ENCODE measurements at regions not wholly inside any gene's neighbourhood (a gene's known extent, or its start where the extent isn't known, plus 50 kb on each side); places are given as distances from the start of the nearest gene placed in this dataset.

DNA sequence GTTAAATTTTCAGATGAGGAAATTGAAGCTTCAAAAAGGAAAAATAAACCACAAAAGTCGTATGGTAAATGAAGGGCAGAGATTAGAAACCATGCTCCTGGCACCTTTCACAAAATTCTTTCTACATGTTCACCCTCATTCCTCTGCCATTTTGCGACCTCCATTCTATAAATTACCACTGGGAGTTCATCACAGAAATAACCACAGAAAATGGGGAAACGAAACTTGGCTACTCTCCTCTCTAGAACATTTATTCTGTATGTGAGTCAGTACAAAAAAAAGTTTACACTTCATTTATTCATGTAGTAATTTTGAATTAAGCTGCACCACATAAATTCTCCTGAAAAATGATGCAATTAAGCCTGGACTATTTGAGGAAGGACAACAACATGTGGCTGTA, 320.9 kb upstream of the C1orf87 start:
- Histone ChIP-seq H3K9me3 (ENCODE audit: control insufficient read depth in 4 of 4, low read length in 3 of 4) (no peaks in the 10 kb centered on the region), H3K4me1 (ENCODE audit: control insufficient read depth in 4 of 4, insufficient read depth in 4 of 4, low read length in 3 of 4) (no peaks in the 10 kb centered on the region), H3K27ac (ENCODE audit: low read depth in 1 of 2, low read length in 2 of 2) (no peak overlapping the region), H3K4me3 (ENCODE audit: low read depth in 1 of 3, low read length in 3 of 3) (no peak overlapping the region), H3K9ac (ENCODE audit: low read depth in 1 of 2, low read length in 2 of 2) (no peak overlapping the region), H3K27me3 (ENCODE audit: control insufficient read depth in 4 of 4, insufficient read depth in 4 of 4, low read length in 3 of 4) (no peaks in the 10 kb centered on the region), H3K36me3 (ENCODE audit: control insufficient read depth in 4 of 4, insufficient read depth in 3 of 4, low read depth in 1 of 4, low read length in 3 of 4) (no peaks in the 10 kb centered on the region)
- 61% methylated on average over 3 of the region's 3 CpGs for WGBS
- DNase-seq (ENCODE audit: low spot score): no peak
- no peak for TF ChIP-seq TAF1 (conservative IDR thresholded peaks at IDR 0.05)
- no peak for TF ChIP-seq EGR1 (IDR thresholded peaks at IDR 0.05; ENCODE audit: low read depth in 2 of 2)
- TF ChIP-seq RAD21 (IDR thresholded peaks at IDR 0.05): no peak
- TF ChIP-seq NR2F2 (IDR thresholded peaks at IDR 0.05): no peak
- no peak for TF ChIP-seq HNF4G (IDR thresholded peaks at IDR 0.05)
- TF ChIP-seq SP1 (IDR thresholded peaks at IDR 0.05): no peak
- no peak for TF ChIP-seq JUND (IDR thresholded peaks at IDR 0.05)
- TF ChIP-seq, protein P1, sequence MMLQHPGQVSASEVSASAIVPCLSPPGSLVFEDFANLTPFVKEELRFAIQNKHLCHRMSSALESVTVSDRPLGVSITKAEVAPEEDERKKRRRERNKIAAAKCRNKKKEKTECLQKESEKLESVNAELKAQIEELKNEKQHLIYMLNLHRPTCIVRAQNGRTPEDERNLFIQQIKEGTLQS (IDR thresholded peaks at IDR 0.05): no peak
- TF ChIP-seq, protein P2, sequence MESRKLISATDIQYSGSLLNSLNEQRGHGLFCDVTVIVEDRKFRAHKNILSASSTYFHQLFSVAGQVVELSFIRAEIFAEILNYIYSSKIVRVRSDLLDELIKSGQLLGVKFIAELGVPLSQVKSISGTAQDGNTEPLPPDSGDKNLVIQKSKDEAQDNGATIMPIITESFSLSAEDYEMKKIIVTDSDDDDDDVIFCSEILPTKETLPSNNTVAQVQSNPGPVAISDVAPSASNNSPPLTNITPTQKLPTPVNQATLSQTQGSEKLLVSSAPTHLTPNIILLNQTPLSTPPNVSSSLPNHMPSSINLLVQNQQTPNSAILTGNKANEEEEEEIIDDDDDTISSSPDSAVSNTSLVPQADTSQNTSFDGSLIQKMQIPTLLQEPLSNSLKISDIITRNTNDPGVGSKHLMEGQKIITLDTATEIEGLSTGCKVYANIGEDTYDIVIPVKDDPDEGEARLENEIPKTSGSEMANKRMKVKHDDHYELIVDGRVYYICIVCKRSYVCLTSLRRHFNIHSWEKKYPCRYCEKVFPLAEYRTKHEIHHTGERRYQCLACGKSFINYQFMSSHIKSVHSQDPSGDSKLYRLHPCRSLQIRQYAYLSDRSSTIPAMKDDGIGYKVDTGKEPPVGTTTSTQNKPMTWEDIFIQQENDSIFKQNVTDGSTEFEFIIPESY (IDR thresholded peaks at IDR 0.05): no peak
- TF ChIP-seq, protein P3, sequence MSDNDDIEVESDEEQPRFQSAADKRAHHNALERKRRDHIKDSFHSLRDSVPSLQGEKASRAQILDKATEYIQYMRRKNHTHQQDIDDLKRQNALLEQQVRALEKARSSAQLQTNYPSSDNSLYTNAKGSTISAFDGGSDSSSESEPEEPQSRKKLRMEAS (IDR thresholded peaks at IDR 0.05): no peak
- TF ChIP-seq FOXA1 (IDR thresholded peaks at IDR 0.05): no peak
- TF ChIP-seq FOXA2 (IDR thresholded peaks at IDR 0.05): no peak
- no peak for TF ChIP-seq YY1 (IDR thresholded peaks at IDR 0.05)
- TF ChIP-seq, protein P4, sequence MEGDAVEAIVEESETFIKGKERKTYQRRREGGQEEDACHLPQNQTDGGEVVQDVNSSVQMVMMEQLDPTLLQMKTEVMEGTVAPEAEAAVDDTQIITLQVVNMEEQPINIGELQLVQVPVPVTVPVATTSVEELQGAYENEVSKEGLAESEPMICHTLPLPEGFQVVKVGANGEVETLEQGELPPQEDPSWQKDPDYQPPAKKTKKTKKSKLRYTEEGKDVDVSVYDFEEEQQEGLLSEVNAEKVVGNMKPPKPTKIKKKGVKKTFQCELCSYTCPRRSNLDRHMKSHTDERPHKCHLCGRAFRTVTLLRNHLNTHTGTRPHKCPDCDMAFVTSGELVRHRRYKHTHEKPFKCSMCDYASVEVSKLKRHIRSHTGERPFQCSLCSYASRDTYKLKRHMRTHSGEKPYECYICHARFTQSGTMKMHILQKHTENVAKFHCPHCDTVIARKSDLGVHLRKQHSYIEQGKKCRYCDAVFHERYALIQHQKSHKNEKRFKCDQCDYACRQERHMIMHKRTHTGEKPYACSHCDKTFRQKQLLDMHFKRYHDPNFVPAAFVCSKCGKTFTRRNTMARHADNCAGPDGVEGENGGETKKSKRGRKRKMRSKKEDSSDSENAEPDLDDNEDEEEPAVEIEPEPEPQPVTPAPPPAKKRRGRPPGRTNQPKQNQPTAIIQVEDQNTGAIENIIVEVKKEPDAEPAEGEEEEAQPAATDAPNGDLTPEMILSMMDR (IDR thresholded peaks at IDR 0.05; ENCODE audit: low read depth, low read length, missing input control): no peak
- TF ChIP-seq GABPA (IDR thresholded peaks at IDR 0.05 in 1 of 2, conservative IDR thresholded peaks at IDR 0.05 in 1 of 2): no peak
- TF ChIP-seq HNF4A (conservative IDR thresholded peaks at IDR 0.05): no peak
- TF ChIP-seq, protein P5, sequence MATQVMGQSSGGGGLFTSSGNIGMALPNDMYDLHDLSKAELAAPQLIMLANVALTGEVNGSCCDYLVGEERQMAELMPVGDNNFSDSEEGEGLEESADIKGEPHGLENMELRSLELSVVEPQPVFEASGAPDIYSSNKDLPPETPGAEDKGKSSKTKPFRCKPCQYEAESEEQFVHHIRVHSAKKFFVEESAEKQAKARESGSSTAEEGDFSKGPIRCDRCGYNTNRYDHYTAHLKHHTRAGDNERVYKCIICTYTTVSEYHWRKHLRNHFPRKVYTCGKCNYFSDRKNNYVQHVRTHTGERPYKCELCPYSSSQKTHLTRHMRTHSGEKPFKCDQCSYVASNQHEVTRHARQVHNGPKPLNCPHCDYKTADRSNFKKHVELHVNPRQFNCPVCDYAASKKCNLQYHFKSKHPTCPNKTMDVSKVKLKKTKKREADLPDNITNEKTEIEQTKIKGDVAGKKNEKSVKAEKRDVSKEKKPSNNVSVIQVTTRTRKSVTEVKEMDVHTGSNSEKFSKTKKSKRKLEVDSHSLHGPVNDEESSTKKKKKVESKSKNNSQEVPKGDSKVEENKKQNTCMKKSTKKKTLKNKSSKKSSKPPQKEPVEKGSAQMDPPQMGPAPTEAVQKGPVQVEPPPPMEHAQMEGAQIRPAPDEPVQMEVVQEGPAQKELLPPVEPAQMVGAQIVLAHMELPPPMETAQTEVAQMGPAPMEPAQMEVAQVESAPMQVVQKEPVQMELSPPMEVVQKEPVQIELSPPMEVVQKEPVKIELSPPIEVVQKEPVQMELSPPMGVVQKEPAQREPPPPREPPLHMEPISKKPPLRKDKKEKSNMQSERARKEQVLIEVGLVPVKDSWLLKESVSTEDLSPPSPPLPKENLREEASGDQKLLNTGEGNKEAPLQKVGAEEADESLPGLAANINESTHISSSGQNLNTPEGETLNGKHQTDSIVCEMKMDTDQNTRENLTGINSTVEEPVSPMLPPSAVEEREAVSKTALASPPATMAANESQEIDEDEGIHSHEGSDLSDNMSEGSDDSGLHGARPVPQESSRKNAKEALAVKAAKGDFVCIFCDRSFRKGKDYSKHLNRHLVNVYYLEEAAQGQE (IDR thresholded peaks at IDR 0.05): no peak
- no peak for TF ChIP-seq RXRA (IDR thresholded peaks at IDR 0.05)
